ENCODE measurements at regions not wholly inside any gene's neighbourhood (a gene's known extent, or its start where the extent isn't known, plus 50 kb on each side); places are given as distances from the start of the nearest gene placed in this dataset.

DNA sequence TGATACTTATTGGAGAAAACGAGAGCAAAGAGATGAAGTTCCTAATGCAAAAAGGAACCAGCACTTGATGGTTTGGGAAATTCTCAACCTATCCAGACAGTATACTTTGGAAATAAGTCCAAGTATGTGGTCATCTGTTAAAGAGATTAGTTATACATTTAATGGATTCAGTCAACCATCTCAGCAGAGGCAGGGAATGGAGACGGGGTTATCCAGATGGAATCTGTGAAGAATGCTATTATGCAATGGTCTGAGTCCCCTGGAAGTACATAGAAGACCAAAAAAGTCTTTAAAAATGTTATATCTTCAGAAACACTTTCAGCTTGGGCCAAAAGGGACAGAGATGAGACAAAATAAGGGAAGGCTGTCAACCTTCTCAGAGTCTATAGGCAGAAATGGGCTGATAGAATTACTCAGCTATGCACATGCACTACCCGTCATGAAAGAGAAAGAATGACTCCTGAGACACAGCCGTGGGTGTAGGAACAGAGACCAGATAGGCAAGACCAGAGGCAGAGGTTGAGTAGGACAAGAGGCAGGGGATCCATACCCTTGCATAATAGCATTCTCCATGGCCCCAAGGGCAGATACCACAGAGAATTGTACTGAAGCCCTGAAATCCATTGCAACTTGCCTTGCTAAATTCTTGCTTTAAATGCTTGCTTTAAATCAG is 738.8 kb upstream of the POT1 start:
- DNase-seq, result no peak

DNA sequence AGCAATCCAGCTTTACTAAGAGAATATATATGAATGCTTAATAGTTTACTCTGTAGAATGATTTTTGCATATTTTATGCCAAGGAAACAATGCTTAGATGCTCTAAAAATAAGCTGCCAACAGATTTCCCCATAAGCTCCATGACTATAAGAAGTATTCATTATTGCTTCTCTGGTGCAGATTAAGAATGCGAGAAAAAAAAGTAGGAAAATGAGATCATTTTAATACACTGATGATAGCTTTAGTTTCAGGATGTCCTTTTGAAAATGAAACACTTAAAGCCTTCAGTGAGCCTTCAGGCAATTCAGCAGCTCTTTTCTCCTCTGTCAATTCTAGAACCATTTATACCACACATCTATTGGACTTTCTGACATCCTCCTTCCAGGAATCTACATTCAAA is 735.0 kb upstream of the POT1 start:
- no peak for DNase-seq

DNA sequence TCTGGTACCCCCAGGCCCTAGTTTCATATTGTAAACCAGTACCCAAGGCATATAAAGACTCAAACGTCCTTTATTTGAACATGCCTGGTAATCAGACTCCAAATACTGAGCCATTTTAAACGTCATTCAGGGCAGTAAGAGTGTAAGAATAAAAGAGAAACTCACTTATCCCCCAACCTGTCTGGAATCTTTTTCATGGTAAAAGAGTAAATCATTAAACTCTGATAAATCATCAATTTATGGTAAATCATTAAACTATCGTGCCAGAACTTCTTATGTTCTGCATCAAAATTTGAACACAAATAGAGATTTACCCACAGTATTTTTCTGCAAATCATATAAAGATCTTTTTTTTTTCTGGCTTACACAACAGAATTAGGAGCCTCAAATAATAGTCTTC is 734.3 kb upstream of the POT1 start:
- DNase-seq, result no peak

DNA sequence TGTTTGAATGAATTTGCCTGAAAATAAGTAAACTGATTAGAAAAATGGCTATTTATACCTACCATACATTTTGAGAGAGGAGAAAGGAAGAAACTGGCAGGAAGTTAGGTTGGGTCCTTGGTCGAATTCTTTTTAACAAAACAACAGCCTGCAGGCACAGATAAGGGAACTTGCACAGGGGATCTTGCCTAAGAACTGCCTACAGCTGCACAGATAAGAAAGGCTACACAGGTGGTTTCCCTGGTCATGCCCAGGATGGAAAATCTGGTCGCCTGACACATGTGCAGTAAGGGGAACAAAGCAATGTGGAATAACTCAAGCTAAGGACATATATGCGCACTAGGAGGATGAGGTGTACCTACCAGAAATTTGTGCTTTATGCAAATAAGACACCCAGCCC is 732.1 kb upstream of the POT1 start:
- no peak for DNase-seq

DNA sequence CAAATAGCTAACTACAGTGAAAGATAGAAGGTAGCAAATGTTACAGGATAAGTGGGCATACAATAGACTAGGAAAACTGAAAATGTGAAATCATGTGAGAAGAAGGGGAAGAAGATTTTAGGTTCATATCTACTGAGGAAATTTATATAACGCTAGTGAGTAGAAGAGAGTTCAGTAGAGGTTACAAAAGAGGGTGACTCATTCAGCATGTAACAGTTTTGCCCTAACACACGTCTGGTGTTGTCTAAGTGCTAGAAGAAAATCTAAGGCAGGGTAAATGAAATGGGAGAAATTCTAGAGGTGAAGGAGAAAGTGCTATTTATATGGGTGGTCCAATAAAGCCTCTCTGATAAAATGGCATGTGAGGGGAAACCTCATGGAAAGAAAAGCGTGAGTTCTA is 731.4 kb upstream of the POT1 start:
- no peak for DNase-seq

DNA sequence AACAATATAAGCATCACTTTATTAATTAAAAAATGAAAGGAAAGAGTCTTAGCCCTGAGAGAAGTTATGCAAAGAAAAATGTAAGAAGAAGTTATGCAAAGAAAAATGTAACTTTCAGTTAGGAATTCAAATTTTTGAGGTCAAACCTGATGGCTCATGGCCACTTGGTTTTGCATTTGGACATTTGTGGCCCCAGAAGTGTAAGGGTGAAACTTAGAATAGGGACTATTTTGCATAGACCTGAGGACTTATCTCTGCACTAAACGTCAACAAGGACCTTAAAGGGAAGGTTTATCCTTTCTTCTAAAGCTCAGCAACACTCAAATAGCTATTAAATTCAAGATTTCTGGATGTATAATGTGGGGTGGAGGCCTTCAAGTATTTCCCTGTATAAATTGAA is 724.5 kb upstream of the POT1 start:
- no peak for DNase-seq

DNA sequence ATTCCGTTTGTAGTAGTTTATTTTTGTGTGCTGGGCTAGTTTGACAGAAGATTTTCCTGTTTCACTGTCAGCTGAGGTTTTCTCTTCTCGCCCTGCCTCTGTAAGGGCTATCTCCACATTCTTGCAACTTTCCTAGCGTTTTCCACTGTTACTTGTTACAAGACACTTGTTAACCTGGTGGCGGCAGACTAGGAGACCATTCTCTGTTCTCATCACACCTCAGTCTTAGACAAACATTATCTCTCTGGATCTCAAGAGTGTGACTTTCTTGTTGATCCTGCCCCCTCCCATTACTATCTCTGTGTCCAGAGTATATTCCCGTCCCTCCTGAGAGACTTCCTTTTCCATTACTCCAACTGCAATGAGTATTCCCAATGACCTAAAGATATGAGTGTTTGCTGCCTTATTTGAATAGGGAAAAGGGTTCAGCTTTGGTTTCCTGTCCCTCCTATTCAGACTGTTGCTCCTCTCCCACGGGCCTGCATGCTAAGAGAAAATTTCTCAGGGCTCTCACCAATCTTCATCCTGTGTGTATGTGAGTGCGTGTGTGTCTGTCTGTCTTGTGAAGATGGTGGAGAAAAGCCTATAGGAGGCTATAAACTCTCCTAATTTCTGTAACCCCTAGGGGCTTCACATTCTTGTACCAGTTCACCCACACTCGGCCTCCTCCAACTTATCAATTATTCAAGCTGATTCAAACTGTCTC is 722.4 kb upstream of the POT1 start:
- DNase-seq, result no peak

DNA sequence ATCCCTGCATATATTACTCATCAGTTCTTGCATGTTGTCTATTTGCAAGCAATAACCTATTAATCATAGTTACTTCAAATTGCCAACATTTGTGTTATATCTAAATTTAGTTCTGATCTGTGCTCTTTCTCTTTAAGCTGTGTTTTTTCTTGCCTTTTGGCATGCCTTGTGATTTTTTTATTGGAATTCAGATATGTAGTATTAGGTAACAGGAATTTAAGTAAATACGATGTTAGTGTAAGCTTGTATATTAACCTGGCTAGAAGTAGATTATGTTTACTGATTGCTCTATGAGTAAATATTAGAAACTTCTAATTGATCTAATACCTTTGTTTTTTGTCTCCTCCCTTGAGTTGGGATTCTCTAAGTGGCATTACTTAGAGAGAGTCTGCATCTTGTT is 718.9 kb upstream of the POT1 start:
- no peak for DNase-seq

DNA sequence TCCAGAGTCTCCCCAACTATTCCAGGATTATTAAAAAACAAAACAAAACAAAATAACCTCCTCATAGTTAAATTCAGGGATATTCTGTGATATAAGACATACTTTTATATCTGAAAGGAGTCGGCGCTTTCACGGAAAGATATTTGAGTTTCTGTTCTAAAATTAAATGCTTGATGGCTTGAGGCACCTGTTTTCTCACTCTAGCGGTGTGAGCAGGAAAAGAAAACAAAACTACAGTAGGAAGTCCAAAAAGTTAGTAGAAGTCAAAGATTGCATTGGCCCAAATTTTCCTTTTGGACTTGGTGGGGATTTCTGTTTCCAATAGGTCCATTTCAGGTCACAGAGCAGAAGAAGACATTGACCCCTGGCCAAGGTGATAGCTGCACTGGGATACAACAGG is 716.1 kb upstream of the POT1 start:
- no peak for DNase-seq

DNA sequence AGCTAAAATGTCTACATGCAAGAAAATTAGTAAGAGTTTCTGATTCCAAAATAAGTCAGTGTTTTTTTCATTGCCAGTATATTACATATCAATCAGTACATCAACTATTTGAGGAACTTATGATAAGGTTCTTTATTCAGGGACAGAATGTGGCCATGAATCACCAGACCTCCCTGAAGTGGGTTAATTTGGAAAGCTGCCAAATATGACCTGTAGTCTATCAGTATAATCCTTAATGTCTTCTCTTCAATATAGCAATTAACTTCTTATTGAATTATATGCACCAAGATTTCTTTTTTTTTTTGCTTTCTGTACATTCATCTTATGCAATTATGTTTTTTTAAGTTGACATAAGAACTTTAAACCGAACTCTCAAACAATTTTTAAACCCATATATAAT is 714.5 kb upstream of the POT1 start:
- DNase-seq, result no peak

DNA sequence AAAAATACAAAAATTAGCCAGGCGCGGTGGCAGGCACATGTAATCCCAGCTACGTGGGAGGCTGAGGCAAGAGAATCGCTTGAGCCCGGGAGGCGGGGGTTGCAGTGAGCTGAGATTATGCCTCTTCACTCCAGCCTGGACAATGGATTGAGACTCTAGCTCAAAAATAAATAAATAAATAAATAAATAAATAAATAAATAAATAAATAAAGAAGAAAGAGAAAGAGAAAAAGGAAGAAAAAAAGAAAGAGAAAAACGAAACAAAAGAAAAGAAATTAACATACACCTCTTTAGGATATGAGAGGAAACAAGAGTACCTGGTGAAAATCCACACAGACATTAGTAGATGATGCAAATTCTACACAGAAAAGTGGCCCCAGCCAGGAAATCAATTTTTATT is 713.7 kb upstream of the POT1 start:
- DNase-seq, result no peak

DNA sequence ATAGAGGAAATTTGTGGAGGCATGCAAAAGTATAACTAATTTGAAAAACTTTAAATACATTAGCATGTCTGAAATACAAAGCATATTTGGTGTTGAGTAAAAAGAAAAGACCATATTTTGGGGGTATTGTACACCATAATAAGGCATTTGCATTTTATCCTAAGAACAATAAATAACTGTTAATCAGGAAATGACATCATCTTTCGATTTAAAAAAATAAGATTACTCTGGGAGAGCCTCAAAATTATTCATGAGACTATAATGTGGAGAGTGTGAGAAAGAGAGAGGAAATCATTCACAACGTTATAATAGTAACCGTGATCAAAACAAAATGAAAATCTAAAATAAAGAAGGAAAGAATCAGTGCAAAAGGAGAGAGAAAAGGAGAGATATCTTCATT is 712.3 kb upstream of the POT1 start:
- DNase-seq, result no peak

DNA sequence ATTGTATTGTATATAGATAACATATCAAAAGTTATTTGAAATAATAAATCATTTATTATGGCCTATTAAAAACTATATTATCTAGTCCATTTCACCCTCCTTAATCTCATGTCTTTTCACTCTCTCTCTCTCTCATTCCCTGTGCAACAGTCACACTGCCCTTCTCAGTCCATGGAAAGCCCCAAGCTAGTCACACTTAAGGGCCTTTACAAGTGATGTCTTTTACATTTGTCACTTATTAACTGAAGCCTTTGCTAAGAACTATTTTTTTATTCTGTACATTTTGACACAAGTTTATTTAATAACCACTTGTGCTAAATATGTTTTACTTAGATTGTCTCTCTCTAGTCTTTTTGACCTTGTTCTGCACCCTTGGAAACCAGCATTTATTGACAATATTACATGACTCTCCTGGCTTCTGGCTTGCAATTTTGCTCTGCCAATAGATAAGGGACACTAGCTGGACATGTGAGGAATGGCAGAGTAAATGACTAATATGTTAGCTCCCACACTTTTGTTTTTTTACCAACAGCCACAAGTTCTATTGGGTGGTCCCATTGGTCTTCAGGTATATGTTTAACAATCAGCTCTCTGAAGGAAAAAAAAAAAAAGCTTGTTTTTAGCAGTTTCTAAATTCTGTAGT is 706.8 kb upstream of the POT1 start:
- no peak for DNase-seq

DNA sequence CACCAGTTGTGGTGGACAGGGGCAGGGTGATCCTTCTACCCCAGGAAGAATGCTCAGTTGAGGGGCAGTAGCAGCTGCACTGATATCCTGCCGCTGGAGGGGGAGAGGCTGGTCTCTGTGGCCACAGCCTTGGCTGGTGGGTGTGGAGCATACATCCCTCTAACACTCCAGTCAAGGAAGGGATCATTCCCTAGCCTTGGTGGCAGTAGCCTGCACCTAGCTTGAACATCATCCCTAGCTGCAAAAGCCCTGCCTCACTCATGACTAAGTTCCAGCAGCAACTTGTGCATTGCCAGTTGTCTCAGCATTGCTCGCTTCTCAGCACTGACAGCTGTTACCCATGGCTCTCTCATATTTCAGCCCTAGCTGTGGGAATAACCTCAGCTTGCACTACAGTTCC is 688.9 kb upstream of the POT1 start:
- DNase-seq, result no peak

DNA sequence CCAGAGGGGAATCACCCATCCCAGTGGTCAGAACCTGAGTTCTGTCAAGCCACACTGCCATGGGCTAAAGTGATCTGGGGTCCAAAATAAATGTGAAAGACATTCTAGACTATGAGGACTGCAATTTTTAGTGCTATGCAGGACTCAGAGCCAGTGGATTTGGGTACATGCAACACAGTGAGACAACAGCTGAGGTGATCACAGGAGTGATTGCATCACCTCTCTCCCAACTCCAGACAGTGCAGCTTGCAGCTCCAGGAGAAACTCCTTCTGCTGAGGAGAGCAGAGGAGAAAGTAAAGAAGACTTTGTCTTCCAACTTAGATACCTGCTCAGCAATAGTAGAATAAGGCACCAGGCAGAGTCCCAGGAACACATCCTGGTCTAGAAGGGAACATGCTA is 682.0 kb upstream of the POT1 start:
- no peak for DNase-seq

DNA sequence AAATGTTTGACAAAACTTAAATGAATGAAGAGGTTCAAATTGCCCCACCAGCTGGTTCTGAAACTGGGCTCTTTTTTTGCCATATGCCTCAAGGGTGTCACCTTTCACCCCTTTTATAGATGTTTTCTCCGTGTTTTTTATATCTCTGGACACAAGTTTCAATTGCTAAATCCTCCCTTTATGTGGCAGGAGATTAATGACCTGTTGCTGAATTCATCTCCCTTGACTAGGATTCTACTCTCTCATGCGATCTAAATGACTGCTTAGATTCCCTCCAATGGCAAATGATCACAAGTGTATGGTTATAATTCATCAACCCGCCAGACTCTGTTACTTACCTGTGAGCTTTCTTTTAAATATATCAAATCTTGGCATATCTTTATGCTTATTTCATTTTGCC is 677.0 kb upstream of the POT1 start:
- DNase-seq, result no peak

DNA sequence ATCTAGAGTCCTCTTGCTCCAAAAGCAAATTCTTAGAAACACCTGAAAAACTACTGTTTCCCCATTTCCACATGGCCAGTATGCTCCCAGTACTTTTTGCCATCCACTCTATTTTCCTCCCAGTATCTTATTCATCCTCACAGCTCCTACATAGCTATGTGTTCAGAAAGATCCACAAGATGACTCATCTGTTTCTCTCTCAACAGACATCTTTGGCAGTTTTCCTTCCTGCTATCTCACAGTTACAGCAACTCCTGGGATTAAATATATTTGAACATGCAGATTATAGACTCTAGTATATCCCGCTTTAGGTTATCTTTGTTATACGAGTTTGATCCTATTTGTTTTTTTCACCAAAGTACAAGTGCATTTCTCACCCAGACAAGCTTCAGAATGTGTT is 675.6 kb upstream of the POT1 start:
- DNase-seq, result no peak

DNA sequence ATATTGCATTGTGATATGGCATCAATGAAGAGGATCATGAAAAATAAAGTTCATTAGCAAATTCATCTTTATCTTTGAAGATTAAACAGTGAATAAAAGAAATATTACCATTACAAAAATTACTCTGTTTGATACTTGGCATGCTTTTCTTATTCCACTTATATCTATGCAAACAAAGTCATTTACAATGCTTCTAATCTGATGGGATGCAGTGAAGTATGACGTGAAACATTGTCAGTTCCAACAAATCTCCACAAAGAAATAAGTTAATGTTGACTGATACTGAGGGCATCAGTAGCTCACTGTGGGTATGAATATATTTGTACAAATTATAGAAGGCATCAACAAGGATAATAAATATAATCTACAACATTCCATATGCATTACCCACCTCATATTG is 672.8 kb upstream of the POT1 start:
- DNase-seq, result no peak

DNA sequence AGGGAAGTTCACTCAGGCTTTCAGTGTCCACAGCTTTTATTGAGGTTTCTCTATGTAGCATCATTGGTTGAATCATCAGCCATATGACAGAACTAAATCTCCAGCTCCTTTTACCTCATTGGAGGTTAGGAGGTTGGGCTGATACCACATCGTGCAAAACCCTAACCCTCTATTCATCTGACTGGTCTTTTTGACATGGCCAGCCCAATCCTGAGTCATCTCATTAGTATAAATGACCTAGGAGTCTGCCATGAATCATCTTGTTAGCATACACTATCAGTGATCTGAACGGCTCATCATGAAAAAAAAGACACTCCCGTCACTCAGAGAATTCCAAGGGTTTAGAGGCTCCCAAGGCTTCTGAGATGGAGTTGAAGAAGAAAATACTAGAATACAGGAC is 669.8 kb upstream of the POT1 start:
- no peak for DNase-seq

DNA sequence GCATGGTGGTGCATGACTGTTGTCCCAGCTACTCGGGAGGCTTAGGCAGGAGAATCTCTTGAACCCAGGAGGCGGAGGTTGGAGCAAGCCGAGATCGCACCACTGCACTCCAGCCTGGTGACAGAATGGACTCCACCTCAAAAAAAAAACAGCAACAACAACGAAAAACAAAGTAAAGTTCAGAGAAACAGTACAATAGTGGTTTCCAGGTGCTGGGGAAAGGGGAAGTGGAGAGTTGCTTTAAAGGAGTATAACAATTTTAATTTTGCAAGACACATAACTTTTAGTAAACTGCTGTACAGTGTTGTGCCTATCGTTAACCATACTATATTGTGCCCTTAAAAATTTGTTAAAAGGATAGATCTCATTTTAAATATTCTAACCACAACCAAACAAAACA is 662.7 kb upstream of the POT1 start:
- DNase-seq, result no peak

DNA sequence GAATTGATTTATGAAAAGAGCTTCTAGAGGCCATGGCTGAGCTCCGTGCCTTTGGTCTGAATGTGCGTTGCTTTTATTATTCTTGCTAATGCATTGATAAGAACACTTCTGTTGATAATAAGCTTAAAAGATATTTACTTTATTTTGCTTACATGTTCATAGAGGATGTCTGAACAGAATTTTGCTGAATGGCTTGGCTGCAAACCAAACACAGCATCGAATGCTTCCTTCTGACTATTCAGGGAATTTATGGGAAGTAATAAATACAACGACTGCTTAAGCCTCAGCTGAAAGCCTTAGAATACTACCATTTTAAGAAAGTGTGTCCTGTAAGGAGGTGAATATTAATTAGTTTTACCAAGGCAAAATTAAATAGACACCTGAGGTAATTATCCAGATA is 643.5 kb upstream of the POT1 start:
- no peak for DNase-seq

DNA sequence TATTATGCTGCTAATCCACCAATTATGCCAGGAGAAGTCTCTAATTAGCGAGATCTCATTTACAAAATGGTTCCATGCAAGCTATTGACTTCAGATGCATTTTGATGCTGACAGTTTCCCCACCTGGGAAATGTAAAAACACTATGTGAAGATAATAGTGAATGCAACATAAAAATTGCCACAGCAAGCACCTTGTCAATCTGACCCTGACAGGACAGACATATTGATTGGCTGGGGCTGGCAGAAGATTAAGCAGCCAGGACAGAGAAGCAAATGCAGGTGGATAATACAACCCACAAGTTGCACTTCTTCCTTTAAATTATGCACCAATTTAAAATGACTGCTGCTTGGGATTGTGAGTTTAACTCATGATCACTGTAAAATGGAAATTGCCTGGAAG is 642.8 kb upstream of the POT1 start:
- no peak for DNase-seq

DNA sequence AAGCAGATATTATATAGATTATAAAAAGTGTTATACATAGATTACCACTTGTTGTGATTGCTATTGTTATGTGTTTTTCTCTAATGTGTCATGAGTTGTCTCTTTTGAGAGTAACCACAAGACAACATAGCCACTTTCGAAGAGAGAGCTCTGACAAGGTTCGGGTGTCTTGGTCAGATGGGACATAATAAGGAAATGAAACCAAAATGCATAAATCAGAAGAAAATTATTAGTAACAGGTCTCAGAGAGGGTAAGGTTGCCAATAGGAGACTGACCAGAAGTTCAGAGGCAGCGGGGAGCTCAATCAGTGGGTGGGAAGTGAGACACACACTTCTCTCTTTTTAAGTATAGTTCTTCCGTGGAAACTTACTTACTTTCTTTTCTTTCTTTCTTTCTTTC is 639.2 kb upstream of the POT1 start:
- no peak for DNase-seq

Measured in amygdala (tissue), 56 donors.